Esophagus squamous epithelium (tissue), 5 donors: ENCODE measurements at regions not wholly inside any gene's neighbourhood (a gene's known extent, or its start where the extent isn't known, plus 50 kb on each side); places are given as distances from the start of the nearest gene placed in this dataset.

Experiments used
- DNase-seq: peaks from one replicate; lab custom pipeline; 2025; lab: John Stamatoyannopoulos, UW
- H3K27ac ChIP-seq, 4 donors: fragments of 200-600 bp; sonication (generic); one replicate each; pipeline ENCODE4 v1.5.1; 2016 to 2019; ENCODE audit warnings: mild to moderate bottlenecking in 1 of 4
- H3K27me3 ChIP-seq, 4 donors: fragments of 200-600 bp; sonication (generic); 1 replicate in 3 of 4; 2 replicates in 1 of 4; pipeline versions ENCODE4 v1.5.1 to v1.6.0; 2017 to 2021; ENCODE audit warnings: antibody characterized with exemption in 1 of 4
- H3K36me3 ChIP-seq, 3 donors: fragments of 200-600 bp; sonication (generic); one replicate each; pipeline ENCODE4 v1.5.1; 2016 to 2019
- H3K4me1 ChIP-seq, 3 donors: fragments of 200-600 bp; sonication (generic); one replicate each; pipeline ENCODE4 v1.5.1; 2017 to 2019
- H3K4me3 ChIP-seq, 4 donors: fragments of 200-600 bp; sonication (generic); 1 replicate in 3 of 4; 2 replicates in 1 of 4; pipeline ENCODE4 v1.5.1; 2016 to 2019; ENCODE audit warnings: mild to moderate bottlenecking in 2 of 4, moderate library complexity in 1 of 4
- H3K9me3 ChIP-seq, 3 donors: fragments of 200-600 bp; sonication (generic); one replicate each; pipeline ENCODE4 v1.5.1; 2016 to 2019
- POLR2A ChIP-seq, 4 donors: fragments of 450-650 bp; IDR thresholded peaks; one replicate each; pipeline ENCODE4 v1.6.1; 2017; ENCODE audit warnings: antibody characterized with exemption in 4 of 4, mild to moderate bottlenecking in 4 of 4, moderate library complexity in 3 of 4
- WGBS, 2 donors: methylation state at CpG; one replicate each; pipeline ENCODE4 v1.1.5; 2018; 5-methylcytosine and 5-hydroxymethylcytosine counted together
- intact Hi-C: fragments of 100-400 bp; cut with DNase I; formaldehyde crosslinking; loops from one replicate; pipeline ENCODE4 v1.15.0; 2022
- TF ChIP-seq, protein P1 (sequence below), 6 experiments: fragments of 450-650 bp in 4 of 6; fragments of 200-600 bp in 2 of 6; sonication (generic) in 2 of 6; IDR thresholded peaks; one replicate each; pipeline ENCODE4 v1.5.1; 2016 to 2019; ENCODE audit warnings: antibody characterized with exemption in 6 of 6, mild to moderate bottlenecking in 4 of 6, moderate library complexity in 4 of 6
- donor health status: DM: yes; HTN: yes; CAD: no.

DNA sequence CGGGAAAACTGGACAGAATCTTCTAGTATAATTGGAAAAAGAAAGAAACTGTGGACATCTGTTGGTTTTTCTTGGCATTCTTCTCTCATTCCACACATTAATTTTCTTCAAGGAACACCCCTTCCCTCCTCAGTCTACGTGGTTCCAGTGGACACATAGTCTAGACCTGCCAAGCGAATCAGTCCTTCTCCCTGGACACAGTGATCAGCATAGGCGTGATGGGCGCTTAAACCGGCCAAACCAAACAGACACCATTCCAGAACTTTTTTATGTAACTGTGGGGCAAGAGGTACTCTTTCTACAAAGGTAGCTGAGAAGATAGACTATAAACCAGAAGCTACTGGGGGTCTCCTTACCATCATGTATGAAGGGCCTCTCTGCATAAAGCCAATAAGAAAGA, 121.8 kb upstream of the COX10 start:
- no peaks in the 10 kb centered on the region for H3K9me3 ChIP-seq
- H3K4me3 ChIP-seq = no peak overlapping the region
- no peak overlapping the region for H3K27ac ChIP-seq
- no peaks in the 10 kb centered on the region for H3K36me3 ChIP-seq
- 77 to 84% methylated on average over 3 to 6 of the region's 6 CpGs for WGBS, 2 donors
- intact Hi-C loops = no loop called here
- H3K4me1 ChIP-seq = peaks cover 0 to 10% (median 5%) of the 10 kb centered on the region in 3 donors
- H3K27me3 ChIP-seq = no peaks in the 10 kb centered on the region
- DNase-seq = no peak
- no peak for TF ChIP-seq POLR2A (IDR thresholded peaks at IDR 0.05)
- TF ChIP-seq, protein P1, sequence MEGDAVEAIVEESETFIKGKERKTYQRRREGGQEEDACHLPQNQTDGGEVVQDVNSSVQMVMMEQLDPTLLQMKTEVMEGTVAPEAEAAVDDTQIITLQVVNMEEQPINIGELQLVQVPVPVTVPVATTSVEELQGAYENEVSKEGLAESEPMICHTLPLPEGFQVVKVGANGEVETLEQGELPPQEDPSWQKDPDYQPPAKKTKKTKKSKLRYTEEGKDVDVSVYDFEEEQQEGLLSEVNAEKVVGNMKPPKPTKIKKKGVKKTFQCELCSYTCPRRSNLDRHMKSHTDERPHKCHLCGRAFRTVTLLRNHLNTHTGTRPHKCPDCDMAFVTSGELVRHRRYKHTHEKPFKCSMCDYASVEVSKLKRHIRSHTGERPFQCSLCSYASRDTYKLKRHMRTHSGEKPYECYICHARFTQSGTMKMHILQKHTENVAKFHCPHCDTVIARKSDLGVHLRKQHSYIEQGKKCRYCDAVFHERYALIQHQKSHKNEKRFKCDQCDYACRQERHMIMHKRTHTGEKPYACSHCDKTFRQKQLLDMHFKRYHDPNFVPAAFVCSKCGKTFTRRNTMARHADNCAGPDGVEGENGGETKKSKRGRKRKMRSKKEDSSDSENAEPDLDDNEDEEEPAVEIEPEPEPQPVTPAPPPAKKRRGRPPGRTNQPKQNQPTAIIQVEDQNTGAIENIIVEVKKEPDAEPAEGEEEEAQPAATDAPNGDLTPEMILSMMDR (IDR thresholded peaks at IDR 0.05) = no peak

DNA sequence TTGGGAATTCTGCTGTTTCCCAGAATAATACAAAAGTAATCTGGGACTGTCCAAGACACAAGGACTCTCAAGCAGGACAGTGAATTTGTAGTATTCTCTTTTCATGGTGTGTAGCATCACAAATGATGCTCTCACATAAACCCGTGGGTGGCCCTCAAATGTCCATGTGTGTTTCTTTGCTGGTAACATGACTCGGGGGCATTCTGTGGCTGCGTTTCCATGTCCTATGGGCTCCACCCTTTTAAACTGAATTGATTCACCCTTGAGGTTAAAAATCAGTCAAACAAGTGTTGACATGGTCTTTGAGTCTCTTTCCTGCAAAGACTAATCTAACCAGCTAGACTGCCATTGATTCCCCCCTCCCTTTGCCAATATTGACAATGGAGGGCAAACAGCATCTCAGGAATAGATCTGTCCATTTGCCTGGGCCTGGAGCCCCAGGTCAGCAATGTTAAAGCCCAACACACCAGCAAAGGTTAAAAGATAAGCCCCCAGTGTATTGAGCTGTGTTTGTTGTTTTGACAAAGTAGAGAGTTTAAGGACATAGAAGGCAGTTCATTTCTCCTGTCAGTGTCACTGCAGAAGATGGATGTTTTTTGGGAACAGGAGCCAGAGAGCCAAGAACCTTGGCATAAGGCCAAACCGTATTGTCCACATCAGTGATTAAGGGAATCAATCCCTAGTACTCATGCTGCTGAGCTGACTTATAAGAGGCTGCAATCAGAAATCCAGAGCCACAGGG, 117.1 kb upstream of the COX10 start:
- Histone ChIP-seq H3K27me3 (no peaks in the 10 kb centered on the region), H3K27ac (peak overlapping the region in 3 of 4 donors; percentile 40 to 61 (median 47)), H3K4me1 (peaks cover 0 to 12% (median 6%) of the 10 kb centered on the region in 3 donors), H3K36me3 (no peaks in the 10 kb centered on the region), H3K4me3 (no peak overlapping the region), H3K9me3 (no peaks in the 10 kb centered on the region)
- 18 to 40% methylated on average over 4 of the region's 4 CpGs for WGBS, 2 donors
- intact Hi-C loops = no loop called here
- no peak for TF ChIP-seq POLR2A (IDR thresholded peaks at IDR 0.05)
- TF ChIP-seq, protein P1 (IDR thresholded peaks at IDR 0.05) = no peak
- no peak for DNase-seq

DNA sequence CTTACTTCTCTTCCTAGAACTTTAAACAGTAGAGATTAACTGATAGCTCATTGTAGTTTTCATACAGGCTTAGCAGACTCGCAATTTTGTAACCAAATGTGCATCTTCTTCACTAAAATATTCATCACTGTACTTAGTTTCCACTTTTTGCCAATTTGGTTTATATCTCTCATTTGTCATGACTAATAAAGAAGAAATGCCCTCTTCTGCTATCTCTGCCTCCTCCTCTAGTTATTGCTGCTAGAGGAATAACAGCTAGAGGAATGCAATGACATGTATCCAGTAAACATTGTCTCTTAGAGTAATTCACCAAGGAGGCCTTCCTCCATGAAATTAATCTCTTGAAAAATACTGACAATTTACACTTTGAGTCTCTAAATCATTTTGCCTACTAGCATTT, 115.5 kb upstream of the COX10 start:
- H3K4me1 ChIP-seq = peaks cover 0 to 12% (median 6%) of the 10 kb centered on the region in 3 donors
- 0% methylated on average over 1 of the region's 1 CpG for WGBS, 2 donors
- H3K4me3 ChIP-seq = no peak overlapping the region
- intact Hi-C loops = no loop called here
- no peaks in the 10 kb centered on the region for H3K9me3 ChIP-seq
- DNase-seq = no peak
- no peaks in the 10 kb centered on the region for H3K27me3 ChIP-seq
- TF ChIP-seq POLR2A (IDR thresholded peaks at IDR 0.05) = no peak
- TF ChIP-seq, protein P1 (IDR thresholded peaks at IDR 0.05) = no peak
- H3K36me3 ChIP-seq = no peaks in the 10 kb centered on the region
- H3K27ac ChIP-seq = no peak overlapping the region

DNA sequence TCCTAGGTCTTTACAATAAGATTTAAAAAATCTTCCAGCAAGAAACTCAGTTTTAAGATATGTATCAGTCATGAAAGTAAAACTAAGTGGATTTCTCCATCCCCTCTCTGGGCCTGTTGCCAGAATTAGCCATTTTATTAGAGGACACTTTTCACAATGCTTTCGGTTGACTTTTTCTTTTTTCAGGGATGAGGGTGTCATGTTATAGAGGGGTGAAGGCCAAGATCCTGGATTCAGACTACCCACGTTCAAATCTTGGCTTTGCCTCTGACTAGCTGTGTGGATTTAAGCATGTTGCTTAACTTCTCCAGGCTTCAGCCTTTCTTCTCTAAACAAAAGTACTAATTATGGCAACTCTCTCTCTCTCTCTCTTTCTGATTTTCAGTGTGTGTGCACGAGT, 111.7 kb upstream of the COX10 start:
- WGBS, 2 donors = 52% methylated on average over 3 of the region's 3 CpGs
- no peak overlapping the region for H3K4me3 ChIP-seq
- TF ChIP-seq POLR2A (IDR thresholded peaks at IDR 0.05) = no peak
- TF ChIP-seq, protein P1 (IDR thresholded peaks at IDR 0.05) = no peak
- H3K4me1 ChIP-seq = peaks cover 0 to 1% (median under 1%) of the 10 kb centered on the region in 3 donors
- intact Hi-C loops = no loop called here
- DNase-seq = no peak
- no peaks in the 10 kb centered on the region for H3K36me3 ChIP-seq
- no peaks in the 10 kb centered on the region for H3K9me3 ChIP-seq
- no peaks in the 10 kb centered on the region for H3K27me3 ChIP-seq
- H3K27ac ChIP-seq = no peak overlapping the region

DNA sequence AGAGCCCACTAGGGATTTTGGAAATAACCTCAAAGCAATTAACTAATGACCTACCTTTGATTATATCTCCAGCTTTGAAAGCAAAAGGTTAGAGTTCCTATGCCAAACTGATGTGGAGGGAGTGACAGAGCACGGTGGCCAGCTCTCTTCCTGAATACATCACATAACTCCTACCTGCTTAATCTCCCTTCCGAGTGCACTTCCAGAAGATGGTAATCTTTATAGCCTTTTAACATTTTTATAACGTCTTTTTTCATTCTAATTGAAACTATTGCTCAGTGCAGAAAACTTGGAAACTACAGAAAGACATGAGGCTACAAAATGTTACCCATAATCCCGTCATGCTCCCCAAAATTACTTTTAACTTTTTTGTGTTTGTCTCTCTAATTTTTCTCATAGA, 110.5 kb upstream of the COX10 start:
- intact Hi-C loops = no loop called here
- Histone ChIP-seq H3K27ac (no peak overlapping the region), H3K36me3 (no peaks in the 10 kb centered on the region), H3K27me3 (no peaks in the 10 kb centered on the region), H3K4me3 (no peak overlapping the region), H3K4me1 (no peaks in the 10 kb centered on the region), H3K9me3 (no peaks in the 10 kb centered on the region)
- DNase-seq = no peak
- TF ChIP-seq, protein P1 (IDR thresholded peaks at IDR 0.05) = no peak
- no peak for TF ChIP-seq POLR2A (IDR thresholded peaks at IDR 0.05)
- 87% methylated on average over 4 of the region's 4 CpGs for WGBS, 2 donors
